Endothelial cell (in vitro differentiated cells): ENCODE measurements at regions not wholly inside any gene's neighbourhood (a gene's known extent, or its start where the extent isn't known, plus 50 kb on each side); places are given as distances from the start of the nearest gene placed in this dataset.
"Not testable (repeated sequence)": the region's sequence is repeated elsewhere in the genome, so short reads cannot be mapped to it uniquely, and the experiment has no call there.

Source experiments
- DNase-seq: peaks from one replicate; pipeline ENCODE4 v3.0.0; 2021; ENCODE audit warnings: low spot score
- H3K27ac Mint-ChIP-seq: one replicate; pipeline ENCODE4 v1.8.0; 2021; ENCODE audit warnings: mixed read lengths, inconsistent platforms; ENCODE audit not compliant: unreplicated experiment
- H3K27me3 Mint-ChIP-seq: one replicate; pipeline ENCODE4 v1.8.0; 2021; ENCODE audit warnings: mild to moderate bottlenecking, moderate library complexity, mixed read lengths, inconsistent platforms; ENCODE audit not compliant: unreplicated experiment
- H3K36me3 Mint-ChIP-seq: one replicate; pipeline ENCODE4 v1.8.0; 2021; ENCODE audit warnings: mild to moderate bottlenecking, low read depth, mixed read lengths, inconsistent platforms; ENCODE audit not compliant: unreplicated experiment
- H3K4me1 Mint-ChIP-seq: one replicate; pipeline ENCODE4 v1.8.0; 2021; ENCODE audit warnings: mild to moderate bottlenecking, mixed read lengths, inconsistent platforms; ENCODE audit not compliant: unreplicated experiment
- H3K4me3 Mint-ChIP-seq: one replicate; pipeline ENCODE4 v1.8.0; 2021; ENCODE audit warnings: mild to moderate bottlenecking, mixed read lengths, inconsistent platforms; ENCODE audit not compliant: unreplicated experiment
- H3K9me3 Mint-ChIP-seq: one replicate; pipeline ENCODE4 v1.8.0; 2021; ENCODE audit warnings: mixed read lengths, inconsistent platforms; ENCODE audit not compliant: unreplicated experiment
- TF ChIP-seq, protein P1 (sequence below): fragments of 200-600 bp; sonication (generic); IDR thresholded peaks from one replicate; pipeline ENCODE4 v1.5.0; 2021; ENCODE audit warnings: antibody characterized with exemption; ENCODE audit not compliant: unreplicated experiment

DNA sequence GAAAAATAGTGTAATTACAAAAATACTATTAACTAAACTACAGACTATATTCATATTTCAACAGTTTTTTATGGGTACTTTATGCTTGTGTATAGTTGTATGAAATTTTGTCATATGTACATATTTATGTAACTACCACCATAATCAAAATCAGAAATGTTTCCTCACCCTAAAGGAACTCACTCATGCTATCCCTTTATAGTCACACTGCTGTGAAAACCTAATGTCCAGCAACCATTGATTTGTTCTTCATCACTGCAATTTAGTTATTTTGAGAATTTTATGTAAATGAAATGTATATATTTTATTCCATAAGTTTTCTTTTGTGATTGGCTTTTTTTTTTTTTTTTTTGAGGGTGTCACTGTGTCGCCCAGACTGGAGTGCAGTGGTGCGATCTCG, 278.9 kb upstream of the SLC16A7 start:
- Mint-ChIP-seq H3K4me3 (no peak overlapping the region), H3K4me1 (peaks cover 4% of the 10 kb centered on the region), H3K36me3 (no peaks in the 10 kb centered on the region), H3K9me3 (no peaks in the 10 kb centered on the region), H3K27me3 (no peaks in the 10 kb centered on the region), H3K27ac (no peak overlapping the region)
- no peak for DNase-seq
- TF ChIP-seq, protein P1, sequence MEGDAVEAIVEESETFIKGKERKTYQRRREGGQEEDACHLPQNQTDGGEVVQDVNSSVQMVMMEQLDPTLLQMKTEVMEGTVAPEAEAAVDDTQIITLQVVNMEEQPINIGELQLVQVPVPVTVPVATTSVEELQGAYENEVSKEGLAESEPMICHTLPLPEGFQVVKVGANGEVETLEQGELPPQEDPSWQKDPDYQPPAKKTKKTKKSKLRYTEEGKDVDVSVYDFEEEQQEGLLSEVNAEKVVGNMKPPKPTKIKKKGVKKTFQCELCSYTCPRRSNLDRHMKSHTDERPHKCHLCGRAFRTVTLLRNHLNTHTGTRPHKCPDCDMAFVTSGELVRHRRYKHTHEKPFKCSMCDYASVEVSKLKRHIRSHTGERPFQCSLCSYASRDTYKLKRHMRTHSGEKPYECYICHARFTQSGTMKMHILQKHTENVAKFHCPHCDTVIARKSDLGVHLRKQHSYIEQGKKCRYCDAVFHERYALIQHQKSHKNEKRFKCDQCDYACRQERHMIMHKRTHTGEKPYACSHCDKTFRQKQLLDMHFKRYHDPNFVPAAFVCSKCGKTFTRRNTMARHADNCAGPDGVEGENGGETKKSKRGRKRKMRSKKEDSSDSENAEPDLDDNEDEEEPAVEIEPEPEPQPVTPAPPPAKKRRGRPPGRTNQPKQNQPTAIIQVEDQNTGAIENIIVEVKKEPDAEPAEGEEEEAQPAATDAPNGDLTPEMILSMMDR = no peak

DNA sequence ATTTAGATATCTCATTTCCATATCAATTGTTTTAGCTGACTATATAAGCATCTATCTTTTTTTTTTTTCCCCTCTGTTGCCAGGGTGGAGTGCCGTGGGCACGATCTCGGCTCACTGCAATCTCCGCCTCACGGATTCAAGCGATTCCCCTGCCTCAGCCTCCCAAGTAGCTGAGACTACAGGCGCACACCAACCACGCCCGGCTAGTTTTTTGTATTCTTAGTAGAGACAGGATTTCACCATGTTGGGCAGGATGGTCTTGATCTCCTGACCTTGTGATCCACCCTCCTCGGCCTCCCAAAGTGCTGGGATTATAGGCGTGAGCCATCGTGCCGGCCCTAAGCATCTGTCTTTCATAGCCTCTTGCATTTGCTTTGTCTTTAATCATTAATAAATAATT, 279.5 kb upstream of the SLC16A7 start:
- not testable (repeated sequence) for DNase-seq, H3K27me3 Mint-ChIP-seq, H3K4me1 Mint-ChIP-seq, H3K4me3 Mint-ChIP-seq, H3K36me3 Mint-ChIP-seq, H3K9me3 Mint-ChIP-seq, H3K27ac Mint-ChIP-seq

DNA sequence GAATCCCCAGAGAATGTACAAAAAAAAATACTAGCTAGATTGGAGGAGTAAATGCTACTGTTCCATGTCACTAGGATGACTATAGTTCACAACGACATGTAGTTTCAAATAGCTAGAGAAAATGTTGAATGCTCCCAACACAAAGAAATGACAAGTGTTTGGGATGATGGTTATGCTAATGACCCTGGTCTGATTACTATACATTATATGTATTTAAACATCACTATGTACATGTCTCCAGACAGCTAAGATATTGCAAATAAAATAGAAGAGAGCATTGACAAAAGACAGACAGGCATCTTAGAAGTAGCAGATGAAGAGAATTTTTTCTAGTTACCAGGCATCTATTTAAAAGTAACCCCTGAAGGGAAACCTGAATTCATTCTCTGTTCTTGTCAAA, 281.6 kb upstream of the SLC16A7 start:
- TF ChIP-seq, protein P1 = no peak

DNA sequence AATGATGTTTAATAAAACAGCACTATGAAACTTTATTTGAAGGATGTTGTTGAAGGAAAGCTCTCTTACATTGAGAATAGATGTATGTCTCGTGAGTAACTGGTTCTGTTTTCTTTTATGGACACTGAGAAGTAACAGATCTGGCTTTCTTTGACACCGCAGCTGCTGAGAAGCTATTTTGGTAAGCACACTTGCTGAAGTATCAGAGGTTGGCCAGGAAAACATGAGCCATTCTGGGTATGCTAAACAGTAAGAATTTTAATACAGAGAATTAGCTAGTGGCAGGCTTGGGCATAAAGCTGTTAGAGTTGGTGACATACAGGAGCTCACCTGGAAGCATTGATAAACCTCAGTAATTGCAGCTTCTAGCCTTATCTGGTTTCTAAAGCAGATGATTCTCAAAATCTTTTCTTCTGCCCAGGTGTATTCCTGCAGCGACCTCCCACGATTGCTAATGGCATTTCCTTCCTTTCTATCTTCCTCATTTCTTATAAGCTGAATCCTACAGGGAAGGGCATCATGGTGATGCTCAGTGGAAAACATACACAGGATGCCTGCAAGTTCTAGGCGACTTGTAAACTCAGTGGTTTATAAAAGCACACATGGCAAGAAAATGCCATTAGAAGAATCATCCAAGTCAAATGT, 291.6 kb upstream of the SLC16A7 start:
- H3K4me1 Mint-ChIP-seq = no peaks in the 10 kb centered on the region

More for the DNA sequence above, 281.6 kb upstream of the SLC16A7 start:
- Mint-ChIP-seq H3K27ac (no peak overlapping the region), H3K4me1 (peaks cover 4% of the 10 kb centered on the region), H3K27me3 (no peaks in the 10 kb centered on the region), H3K4me3 (no peak overlapping the region), H3K36me3 (no peaks in the 10 kb centered on the region), H3K9me3 (no peaks in the 10 kb centered on the region)
- DNase-seq = no peak

DNA sequence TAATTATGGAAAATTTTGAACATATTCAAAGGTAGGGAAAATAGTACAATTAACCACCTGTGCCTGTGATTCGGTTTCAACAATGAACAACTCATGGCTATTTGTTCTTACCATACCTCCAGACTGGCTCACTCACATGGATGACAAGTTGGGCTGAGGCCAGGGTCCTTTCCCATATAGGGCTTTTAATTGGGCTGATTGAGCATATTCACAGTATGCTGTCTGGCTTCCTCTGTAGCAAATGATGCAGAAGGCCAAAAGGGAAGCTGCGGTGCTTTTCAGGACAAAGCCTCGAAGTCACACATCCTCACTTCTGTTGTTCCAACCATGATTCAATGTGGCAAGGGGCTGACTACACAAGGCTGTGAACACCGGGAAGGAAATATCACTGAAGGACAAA, 297.5 kb upstream of the SLC16A7 start:
- Mint-ChIP-seq H3K27me3 (no peaks in the 10 kb centered on the region), H3K36me3 (peaks cover 5% of the 10 kb centered on the region), H3K9me3 (no peaks in the 10 kb centered on the region), H3K4me3 (no peak overlapping the region), H3K4me1 (no peaks in the 10 kb centered on the region), H3K27ac (no peak overlapping the region)
- TF ChIP-seq, protein P1 = no peak
- DNase-seq = no peak

More for the DNA sequence above, 291.6 kb upstream of the SLC16A7 start:
- H3K27me3 Mint-ChIP-seq = no peaks in the 10 kb centered on the region
- TF ChIP-seq, protein P1 = no peak
- no peak for DNase-seq
- no peak overlapping the region for H3K27ac Mint-ChIP-seq
- H3K36me3 Mint-ChIP-seq = peaks cover 5% of the 10 kb centered on the region
- no peaks in the 10 kb centered on the region for H3K9me3 Mint-ChIP-seq
- H3K4me3 Mint-ChIP-seq = no peak overlapping the region
